Ascending aorta (tissue), 2 donors: ENCODE measurements at regions not wholly inside any gene's neighbourhood (a gene's known extent, or its start where the extent isn't known, plus 50 kb on each side); places are given as distances from the start of the nearest gene placed in this dataset.

ENCODE experiments used
- DNase-seq, 2 donors: peaks; one replicate each; pipeline ENCODE4 v3.0.0-alpha.2; 2019; ENCODE audit warnings: low spot score in 2 of 2
- H3K27ac ChIP-seq, 2 donors: fragments of 200-600 bp; sonication (generic); one replicate each; pipeline ENCODE4 v1.5.1; 2016 to 2017; ENCODE audit warnings: mild to moderate bottlenecking in 1 of 2
- H3K27me3 ChIP-seq: fragments of 200-600 bp; sonication (generic); one replicate; pipeline ENCODE4 v1.5.1; 2017
- H3K36me3 ChIP-seq, 2 donors: fragments of 200-600 bp; sonication (generic); one replicate each; pipeline ENCODE4 v1.5.1; 2016
- H3K4me1 ChIP-seq, 2 donors: fragments of 200-600 bp; sonication (generic); one replicate each; pipeline ENCODE4 v1.5.1; 2016 to 2017; ENCODE audit warnings: mild to moderate bottlenecking in 1 of 2
- H3K4me3 ChIP-seq, 2 donors: fragments of 200-600 bp; sonication (generic); one replicate each; pipeline ENCODE4 v1.5.1; 2016 to 2017; ENCODE audit warnings: mild to moderate bottlenecking in 1 of 2
- H3K9me3 ChIP-seq, 2 donors: fragments of 200-600 bp; sonication (generic); one replicate each; pipeline ENCODE4 v1.5.1; 2016
- intact Hi-C: fragments of 100-400 bp; cut with DNase I; formaldehyde crosslinking; loops from one replicate; pipeline ENCODE4 v1.15.1; 2023
- TF ChIP-seq, protein P1 (sequence below), 3 experiments: fragments of 200-600 bp in 2 of 3; fragments of 450-650 bp in 1 of 3; sonication (generic) in 2 of 3; IDR thresholded peaks; one replicate each; pipeline ENCODE4 v1.5.1; 2016 to 2019; ENCODE audit warnings: antibody characterized with exemption in 3 of 3, mild to moderate bottlenecking in 1 of 3, moderate library complexity in 1 of 3

DNA sequence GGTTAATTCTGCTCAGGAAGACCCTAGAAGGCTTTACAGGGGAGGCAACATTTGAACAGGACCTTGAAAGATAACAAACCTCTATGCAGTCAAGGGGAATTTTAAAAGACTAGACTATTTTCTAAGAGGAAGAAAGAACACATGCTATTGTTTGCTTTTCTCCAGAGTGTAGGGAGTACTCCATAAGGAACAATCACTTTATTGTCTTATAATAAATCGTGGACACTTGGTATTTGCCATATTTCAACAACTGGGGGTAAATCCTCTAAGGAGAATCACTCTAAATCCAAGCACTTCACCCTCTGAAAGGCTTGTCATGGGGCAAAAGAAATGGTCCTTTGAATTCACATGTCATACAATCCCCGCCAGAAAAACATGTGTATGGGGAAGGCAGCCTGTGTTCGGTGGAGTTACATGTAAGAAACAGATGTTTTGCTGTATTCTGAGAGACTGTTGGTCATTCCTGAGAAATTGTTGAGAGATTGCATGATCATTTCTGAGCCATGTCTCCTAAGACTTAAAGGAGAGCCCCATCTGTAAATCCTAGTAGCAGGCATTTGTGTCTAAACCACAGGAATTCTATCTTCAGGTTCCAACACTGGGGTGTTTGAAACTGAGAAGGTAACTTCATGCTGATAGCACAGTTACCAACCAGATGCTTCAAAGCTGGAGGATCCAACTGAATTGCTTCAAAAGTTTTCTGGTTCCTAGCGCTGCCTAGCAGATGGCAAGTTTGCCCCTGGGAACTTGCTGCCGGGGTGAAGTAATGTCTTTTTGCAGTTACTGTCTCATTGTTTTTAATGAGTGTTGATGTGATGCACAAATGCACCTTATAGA lies 66.8 kb downstream of the FZD4 start:
- peaks cover 0 to 5% of the 10 kb centered on the region in 2 donors for H3K36me3 ChIP-seq
- no peak overlapping the region for H3K27ac ChIP-seq
- DNase-seq: no peak
- H3K27me3 ChIP-seq: no peaks in the 10 kb centered on the region
- H3K4me3 ChIP-seq: no peak overlapping the region
- intact Hi-C loops: no loop called here
- no peaks in the 10 kb centered on the region for H3K4me1 ChIP-seq
- TF ChIP-seq, protein P1, sequence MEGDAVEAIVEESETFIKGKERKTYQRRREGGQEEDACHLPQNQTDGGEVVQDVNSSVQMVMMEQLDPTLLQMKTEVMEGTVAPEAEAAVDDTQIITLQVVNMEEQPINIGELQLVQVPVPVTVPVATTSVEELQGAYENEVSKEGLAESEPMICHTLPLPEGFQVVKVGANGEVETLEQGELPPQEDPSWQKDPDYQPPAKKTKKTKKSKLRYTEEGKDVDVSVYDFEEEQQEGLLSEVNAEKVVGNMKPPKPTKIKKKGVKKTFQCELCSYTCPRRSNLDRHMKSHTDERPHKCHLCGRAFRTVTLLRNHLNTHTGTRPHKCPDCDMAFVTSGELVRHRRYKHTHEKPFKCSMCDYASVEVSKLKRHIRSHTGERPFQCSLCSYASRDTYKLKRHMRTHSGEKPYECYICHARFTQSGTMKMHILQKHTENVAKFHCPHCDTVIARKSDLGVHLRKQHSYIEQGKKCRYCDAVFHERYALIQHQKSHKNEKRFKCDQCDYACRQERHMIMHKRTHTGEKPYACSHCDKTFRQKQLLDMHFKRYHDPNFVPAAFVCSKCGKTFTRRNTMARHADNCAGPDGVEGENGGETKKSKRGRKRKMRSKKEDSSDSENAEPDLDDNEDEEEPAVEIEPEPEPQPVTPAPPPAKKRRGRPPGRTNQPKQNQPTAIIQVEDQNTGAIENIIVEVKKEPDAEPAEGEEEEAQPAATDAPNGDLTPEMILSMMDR (IDR thresholded peaks at IDR 0.05): no peak
- no peaks in the 10 kb centered on the region for H3K9me3 ChIP-seq

DNA sequence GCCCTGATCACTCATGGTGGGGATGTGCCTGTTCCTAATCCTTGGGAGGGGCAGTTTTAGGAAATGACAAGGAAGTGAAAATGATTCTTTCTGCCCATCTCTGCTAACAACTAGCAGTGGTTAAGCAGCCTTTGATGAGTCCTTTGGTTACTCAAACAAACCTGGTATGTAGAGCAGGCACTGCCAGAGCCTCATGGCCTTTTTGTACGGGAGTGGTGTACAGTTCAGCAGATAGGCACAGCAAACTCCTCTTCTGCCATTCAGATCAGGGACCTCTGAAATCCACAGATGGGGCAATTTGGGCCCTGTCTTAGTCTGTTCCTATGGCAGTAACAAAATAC lies 66.2 kb downstream of the FZD4 start:
- no peaks in the 10 kb centered on the region for H3K9me3 ChIP-seq
- intact Hi-C loops: no loop called here

DNA sequence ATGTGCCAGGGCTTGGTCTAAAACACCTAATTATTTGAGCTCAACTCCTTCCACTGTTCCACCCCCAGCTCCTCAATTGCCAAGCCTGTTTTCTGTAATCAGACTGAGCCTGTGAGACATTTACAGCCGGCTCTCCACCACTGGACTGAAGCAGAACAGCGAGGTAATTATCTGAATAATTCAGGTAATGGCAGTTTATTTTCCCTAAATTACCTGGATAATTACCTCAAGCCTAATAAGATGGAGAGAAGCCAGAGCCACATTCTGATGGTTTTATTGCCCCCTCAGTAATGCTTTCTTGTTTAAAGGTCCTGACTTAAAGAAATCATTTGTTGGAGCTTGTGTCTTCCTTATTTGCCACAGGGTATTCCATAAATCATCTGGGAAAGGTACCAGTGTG lies 64.2 kb downstream of the FZD4 start:
- Histone ChIP-seq H3K27me3 (no peaks in the 10 kb centered on the region), H3K9me3 (no peaks in the 10 kb centered on the region), H3K4me3 (no peak overlapping the region), H3K36me3 (peaks cover 0 to 5% of the 10 kb centered on the region in 2 donors), H3K27ac (no peak overlapping the region), H3K4me1 (no peaks in the 10 kb centered on the region)
- no peak for DNase-seq
- TF ChIP-seq, protein P1 (IDR thresholded peaks at IDR 0.05): no peak
- intact Hi-C loops: no loop called here

More for the DNA sequence above, 66.2 kb downstream of the FZD4 start:
- Histone ChIP-seq H3K27ac (no peak overlapping the region), H3K4me3 (no peak overlapping the region), H3K27me3 (no peaks in the 10 kb centered on the region), H3K36me3 (peaks cover 0 to 5% of the 10 kb centered on the region in 2 donors), H3K4me1 (no peaks in the 10 kb centered on the region)
- no peak for DNase-seq
- TF ChIP-seq, protein P1 (IDR thresholded peaks at IDR 0.05): no peak

DNA sequence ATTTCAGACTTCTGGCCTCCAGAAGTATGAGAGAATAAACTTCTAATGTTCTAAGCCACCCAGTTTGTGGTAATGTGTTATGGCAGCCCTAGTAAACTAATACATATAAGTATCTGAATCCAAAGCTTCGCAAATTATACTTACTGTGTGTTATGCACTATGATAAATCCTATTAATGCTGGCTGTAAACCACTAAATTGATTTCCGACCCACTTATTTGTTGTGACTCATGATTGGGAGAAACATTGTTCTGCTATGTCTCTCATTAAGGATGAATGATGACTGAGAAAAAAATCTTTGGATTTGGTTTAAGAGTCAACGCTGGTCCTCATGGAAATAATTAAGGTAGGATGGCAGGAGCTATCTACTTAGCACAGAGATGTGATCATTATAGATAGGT lies 62.0 kb downstream of the FZD4 start:
- H3K4me3 ChIP-seq: no peak overlapping the region
- no peak for DNase-seq

More for the DNA sequence above, 62.0 kb downstream of the FZD4 start:
- no peaks in the 10 kb centered on the region for H3K36me3 ChIP-seq
- intact Hi-C loops: no loop called here
- H3K27ac ChIP-seq: no peak overlapping the region
- H3K9me3 ChIP-seq: no peaks in the 10 kb centered on the region
- TF ChIP-seq, protein P1 (IDR thresholded peaks at IDR 0.05): no peak
- H3K27me3 ChIP-seq: no peaks in the 10 kb centered on the region
- peaks cover 0 to 4% of the 10 kb centered on the region in 2 donors for H3K4me1 ChIP-seq
